ENCODE measurements at regions not wholly inside any gene's neighbourhood (a gene's known extent, or its start where the extent isn't known, plus 50 kb on each side); places are given as distances from the start of the nearest gene placed in this dataset.

- Histone ChIP-seq H3K27me3 (no peaks in the 10 kb centered on the region), H3K36me3 (replicated peaks in 1 of 2; ENCODE audit: insufficient read depth in 1 of 2, low read depth in 2 of 2) (no peaks in the 10 kb centered on the region), H3K9me3 (no peaks in the 10 kb centered on the region), H3K4me1 (no peaks in the 10 kb centered on the region), H3K4me3 (no peak overlapping the region), H3K27ac (no peak overlapping the region)
- no peak for ATAC-seq
- no peak for TF ChIP-seq POLR2A (IDR thresholded peaks at IDR 0.05)
- no peak for TF ChIP-seq CTCF (IDR thresholded peaks at IDR 0.05)
- intact Hi-C loops (cut with DNase I): no loop called here
- no peak for DNase-seq
These were observed 277.2 kb upstream of the NT5E start for GRCh38 chr6:85172705-85173104.

- no peak for ATAC-seq
- 41 to 63% methylated on average over 2 of the region's 2 CpGs for WGBS, 2 donors
- no peak for DNase-seq
- H3K9me3 ChIP-seq: no peaks in the 10 kb centered on the region
- no peak overlapping the region for H3K27ac ChIP-seq
- no peak overlapping the region for H3K4me3 ChIP-seq
- TF ChIP-seq CTCF (IDR thresholded peaks at IDR 0.05) (no peak), POLR2A (IDR thresholded peaks at IDR 0.05) (no peak)
- no peaks in the 10 kb centered on the region for H3K36me3 ChIP-seq (replicated peaks in 1 of 2; ENCODE audit: insufficient read depth in 1 of 2, low read depth in 2 of 2)
- no peaks in the 10 kb centered on the region for H3K27me3 ChIP-seq
- intact Hi-C loops (cut with DNase I): no loop called here
- no peaks in the 10 kb centered on the region for H3K4me1 ChIP-seq
These were observed 277.7 kb upstream of the NT5E start for GRCh38 chr6:85172161-85172560.

- no peaks in the 10 kb centered on the region for H3K36me3 ChIP-seq (replicated peaks in 1 of 2; ENCODE audit: insufficient read depth in 1 of 2, low read depth in 2 of 2)
- 13 to 25% methylated on average over 2 of the region's 2 CpGs for WGBS, 2 donors
- H3K27ac ChIP-seq: no peak overlapping the region
- no peak for TF ChIP-seq POLR2A (IDR thresholded peaks at IDR 0.05)
- no peak for TF ChIP-seq CTCF (IDR thresholded peaks at IDR 0.05)
- H3K4me3 ChIP-seq: no peak overlapping the region
- H3K27me3 ChIP-seq: no peaks in the 10 kb centered on the region
- no peaks in the 10 kb centered on the region for H3K9me3 ChIP-seq
- no peak for DNase-seq
- intact Hi-C loops (cut with DNase I): no loop called here
- H3K4me1 ChIP-seq: no peaks in the 10 kb centered on the region
- ATAC-seq: no peak
These were observed 280.7 kb upstream of the NT5E start for GRCh38 chr6:85169189-85169588.

DNA sequence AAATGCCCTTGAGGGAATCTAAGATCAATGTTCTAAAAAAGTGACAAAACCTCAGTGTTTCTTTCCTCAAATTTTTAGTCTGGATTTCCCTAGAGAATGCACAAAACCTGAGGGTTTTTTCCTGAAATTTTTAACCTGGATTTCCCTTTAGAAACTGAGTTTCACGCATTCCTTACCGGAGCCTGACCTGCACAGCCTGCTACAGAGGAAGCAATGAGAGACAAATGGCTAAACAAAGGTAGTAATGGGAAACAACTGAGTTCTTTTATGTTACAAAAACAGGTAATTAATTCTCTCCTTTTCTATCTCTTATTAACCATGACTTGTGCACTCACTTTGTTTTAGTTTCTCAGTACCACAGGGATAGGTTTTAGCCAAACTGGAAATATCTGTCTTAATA, 281.7 kb upstream of the NT5E start:
- H3K27ac ChIP-seq: no peak overlapping the region
- no peaks in the 10 kb centered on the region for H3K4me1 ChIP-seq
- no peak for TF ChIP-seq POLR2A (IDR thresholded peaks at IDR 0.05)
- TF ChIP-seq CTCF (IDR thresholded peaks at IDR 0.05): no peak
- no peak for DNase-seq
- WGBS, 2 donors: 32 to 42% methylated on average over 2 of the region's 2 CpGs
- H3K4me3 ChIP-seq: no peak overlapping the region
- H3K36me3 ChIP-seq (replicated peaks in 1 of 2; ENCODE audit: insufficient read depth in 1 of 2, low read depth in 2 of 2): no peaks in the 10 kb centered on the region
- H3K9me3 ChIP-seq: no peaks in the 10 kb centered on the region
- no peak for ATAC-seq
- intact Hi-C loops (cut with DNase I): no loop called here
- no peaks in the 10 kb centered on the region for H3K27me3 ChIP-seq

GRCh38 chr6:85166114-85166741, 283.7 kb upstream of the NT5E start:
- no peaks in the 10 kb centered on the region for H3K27me3 ChIP-seq
- no peak overlapping the region for H3K4me3 ChIP-seq
- 68 to 75% methylated on average over 3 of the region's 3 CpGs for WGBS, 2 donors
- ATAC-seq (no peak), DNase-seq (no peak)
- H3K27ac ChIP-seq: no peak overlapping the region
- no peaks in the 10 kb centered on the region for H3K9me3 ChIP-seq
- no peaks in the 10 kb centered on the region for H3K4me1 ChIP-seq
- H3K36me3 ChIP-seq (replicated peaks in 1 of 2; ENCODE audit: insufficient read depth in 1 of 2, low read depth in 2 of 2): no peaks in the 10 kb centered on the region
- intact Hi-C loops (cut with DNase I): no loop called here
- no peak for TF ChIP-seq CTCF (IDR thresholded peaks at IDR 0.05)
- no peak for TF ChIP-seq POLR2A (IDR thresholded peaks at IDR 0.05)
